ENCODE measurements at regions not wholly inside any gene's neighbourhood (a gene's known extent, or its start where the extent isn't known, plus 50 kb on each side); places are given as distances from the start of the nearest gene placed in this dataset.

GRCh38 chr4:137660211-137660610 lies 127.9 kb upstream of the PCDH18 start:
- TF ChIP-seq CTCF (conservative IDR thresholded peaks at IDR 0.05; ENCODE audit: low read length) (no peak), EZH2phosphoT487 (IDR thresholded peaks at IDR 0.05; ENCODE audit: borderline replicate concordance, low read depth, low read length) (no peak)
